Mesenchymal stem cell (in vitro differentiated cells and primary cell): ENCODE measurements at regions not wholly inside any gene's neighbourhood (a gene's known extent, or its start where the extent isn't known, plus 50 kb on each side); places are given as distances from the start of the nearest gene placed in this dataset.
"Not testable (repeated sequence)": the region's sequence is repeated elsewhere in the genome, so short reads cannot be mapped to it uniquely, and the experiment has no call there.

ENCODE experiments used
- DNase-seq: peaks from one replicate; pipeline ENCODE4 v3.0.0-alpha.2; 2013
- H2AFZ ChIP-seq: one replicate; pipeline ENCODE4 v1.6.1; 2013; ENCODE audit warnings: low read depth, mild to moderate bottlenecking, control low read depth, inconsistent platforms, low read length, moderate library complexity
- H2AK5ac ChIP-seq: 2 replicates; pipeline ENCODE4 v1.6.1; 2013; ENCODE audit warnings: low read length, moderate library complexity, mild to moderate bottlenecking, inconsistent platforms; ENCODE audit not compliant: severe bottlenecking
- H2BK120ac ChIP-seq: one replicate; pipeline ENCODE4 v1.6.1; 2013; ENCODE audit warnings: low read depth, mild to moderate bottlenecking, inconsistent platforms, low read length, moderate library complexity
- H2BK12ac ChIP-seq, 2 experiments: one replicate each; pipeline ENCODE4 v1.6.1; 2013; ENCODE audit warnings: inconsistent platforms in 2 of 2, low read length in 2 of 2, mild to moderate bottlenecking in 2 of 2, moderate library complexity in 2 of 2, control low read depth in 1 of 2
- H2BK15ac ChIP-seq: one replicate; pipeline ENCODE4 v1.6.1; 2013; ENCODE audit warnings: mild to moderate bottlenecking, low read depth, inconsistent platforms; ENCODE audit not compliant: poor library complexity, severe bottlenecking
- H2BK5ac ChIP-seq: 2 replicates; pipeline ENCODE4 v1.6.1; 2013; ENCODE audit warnings: low read depth, mild to moderate bottlenecking, low read length, control low read depth, inconsistent platforms; ENCODE audit not compliant: poor library complexity, severe bottlenecking
- H3K14ac ChIP-seq, 2 experiments: one replicate each; pipeline ENCODE4 v1.6.1; 2013; ENCODE audit warnings: inconsistent platforms in 2 of 2, low read length in 2 of 2, control low read depth in 1 of 2, mild to moderate bottlenecking in 1 of 2, moderate library complexity in 1 of 2
- H3K18ac ChIP-seq, 2 experiments: one replicate each; pipeline ENCODE4 v1.6.1; 2013; ENCODE audit warnings: inconsistent platforms in 2 of 2, low read length in 2 of 2, control low read depth in 1 of 2, low read depth in 1 of 2, mild to moderate bottlenecking in 1 of 2
- H3K23ac ChIP-seq, 2 experiments: one replicate each; pipeline ENCODE4 v1.6.1; 2013; ENCODE audit warnings: inconsistent platforms in 2 of 2, low read length in 2 of 2, mild to moderate bottlenecking in 2 of 2, moderate library complexity in 2 of 2, control low read depth in 1 of 2
- H3K27ac ChIP-seq: 2 replicates; pipeline ENCODE4 v1.5.1; 2013; ENCODE audit warnings: mild to moderate bottlenecking, moderate library complexity, low read length, control low read depth, inconsistent platforms; ENCODE audit not compliant: poor library complexity, severe bottlenecking
- H3K27me3 ChIP-seq, 2 experiments: 2 replicates each; pipeline versions ENCODE4 v1.6.1 to v1.7.0; 2013; ENCODE audit warnings: low read length in 2 of 2, mild to moderate bottlenecking in 2 of 2, moderate library complexity in 2 of 2, control low read depth in 1 of 2, inconsistent platforms in 1 of 2; ENCODE audit not compliant: control insufficient read depth in 1 of 2, insufficient read depth in 1 of 2
- H3K36me3 ChIP-seq, 2 experiments: 2 replicates each; pipeline versions ENCODE4 v1.6.1 to v1.7.0; 2013; ENCODE audit warnings: low read length in 2 of 2, control low read depth in 1 of 2, inconsistent platforms in 1 of 2, low read depth in 1 of 2, mild to moderate bottlenecking in 1 of 2; ENCODE audit not compliant: insufficient read depth in 2 of 2, control insufficient read depth in 1 of 2
- H3K4ac ChIP-seq, 2 experiments: one replicate each; pipeline ENCODE4 v1.6.1; 2013; ENCODE audit warnings: inconsistent platforms in 2 of 2, low read length in 2 of 2, mild to moderate bottlenecking in 2 of 2, moderate library complexity in 2 of 2, control low read depth in 1 of 2, low read depth in 1 of 2
- H3K4me1 ChIP-seq: 2 replicates; pipeline ENCODE4 v1.6.1; 2013; ENCODE audit warnings: low read depth, low read length, control low read depth; ENCODE audit not compliant: control insufficient read depth, insufficient read depth
- H3K4me2 ChIP-seq: 2 replicates; pipeline ENCODE4 v1.6.1; 2013; ENCODE audit warnings: low read length, mild to moderate bottlenecking, inconsistent platforms; ENCODE audit not compliant: poor library complexity, severe bottlenecking
- H3K4me3 ChIP-seq, 2 experiments: 2 replicates each; pipeline versions ENCODE4 v1.5.1 to v1.7.0; 2013; ENCODE audit warnings: low read length in 2 of 2, mild to moderate bottlenecking in 2 of 2, control low read depth in 1 of 2, low read depth in 1 of 2; ENCODE audit not compliant: insufficient read depth in 1 of 2
- H3K79me1 ChIP-seq: replicated peaks from 2 replicates; pipeline ENCODE4 v1.6.1; 2013; ENCODE audit warnings: mild to moderate bottlenecking, control low read depth, low read length, inconsistent platforms; ENCODE audit not compliant: poor library complexity, severe bottlenecking
- H3K9ac ChIP-seq: 2 replicates; pipeline ENCODE4 v1.7.0; 2013; ENCODE audit warnings: mild to moderate bottlenecking, low read length, moderate library complexity
- H3K9me3 ChIP-seq: 2 replicates; pipeline ENCODE4 v1.7.0; 2013; ENCODE audit warnings: mild to moderate bottlenecking, low read length; ENCODE audit not compliant: control insufficient read depth
- H4K8ac ChIP-seq: one replicate; pipeline ENCODE4 v1.6.1; 2013; ENCODE audit warnings: inconsistent platforms, mild to moderate bottlenecking, low read length, moderate library complexity
- H4K91ac ChIP-seq: one replicate; pipeline ENCODE4 v1.6.1; 2013; ENCODE audit warnings: mild to moderate bottlenecking, low read length, inconsistent platforms
- WGBS: methylation state at CpG from one replicate; pipeline ENCODE4 v1.1.7; 2013; ENCODE audit warnings: mixed read lengths; 5-methylcytosine and 5-hydroxymethylcytosine counted together

DNA sequence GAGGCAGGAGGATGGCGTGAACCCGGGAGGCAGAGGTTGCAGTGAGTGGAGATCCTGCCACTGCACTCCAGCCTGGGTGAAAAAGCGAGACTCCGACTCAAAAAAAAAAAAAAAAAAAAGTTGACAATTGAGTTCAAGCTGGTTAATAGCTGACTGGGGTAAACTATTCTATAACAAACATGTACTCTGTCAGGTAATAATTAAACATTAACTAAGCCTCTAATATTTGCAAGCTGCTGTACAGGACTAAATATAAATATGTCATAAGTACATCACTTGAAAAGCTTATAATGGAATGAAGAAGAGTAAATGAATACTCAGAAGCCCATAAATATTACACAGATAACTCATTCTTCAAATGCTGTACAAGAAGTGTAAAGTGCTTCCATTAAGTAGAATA is 190.4 kb upstream of the CRIM1 start:
- Histone ChIP-seq H3K4me1 (no peaks in the 10 kb centered on the region), H2BK5ac (no peak overlapping the region), H2BK15ac (no peak overlapping the region), H4K8ac (no peak overlapping the region), H3K4ac (no peak overlapping the region), H3K14ac (no peak overlapping the region), H3K18ac (no peak overlapping the region), H3K27ac (no peak overlapping the region), H3K4me2 (no peak overlapping the region), H3K79me1 (no peaks in the 10 kb centered on the region), H2AFZ (no peak overlapping the region), H2BK120ac (no peak overlapping the region), H3K23ac (no peak overlapping the region), H3K4me3 (no peak overlapping the region), H4K91ac (no peak overlapping the region), H2AK5ac (no peak overlapping the region), H3K27me3 (no peaks in the 10 kb centered on the region), H3K9me3 (no peaks in the 10 kb centered on the region), H3K36me3 (no peaks in the 10 kb centered on the region), H2BK12ac (no peak overlapping the region), H3K9ac (no peak overlapping the region)
- no peak for DNase-seq
- WGBS = 97% methylated on average over 2 of the region's 4 CpGs

- H2BK120ac ChIP-seq = no peak overlapping the region
- H3K27me3 ChIP-seq = no peaks in the 10 kb centered on the region
- H3K36me3 ChIP-seq = no peaks in the 10 kb centered on the region
- no peak overlapping the region for H2BK15ac ChIP-seq
- no peaks in the 10 kb centered on the region for H3K79me1 ChIP-seq
- WGBS = 100% methylated on average over 2 of the region's 3 CpGs
- H3K4me2 ChIP-seq = no peak overlapping the region
- H4K8ac ChIP-seq = no peak overlapping the region
- H3K9me3 ChIP-seq = no peaks in the 10 kb centered on the region
- H2BK5ac ChIP-seq = no peak overlapping the region
- no peak for DNase-seq
- no peaks in the 10 kb centered on the region for H3K4me1 ChIP-seq
- no peak overlapping the region for H3K23ac ChIP-seq
- H3K4me3 ChIP-seq = no peak overlapping the region
- H3K18ac ChIP-seq = no peak overlapping the region
- H3K4ac ChIP-seq = no peak overlapping the region
- H3K27ac ChIP-seq = no peak overlapping the region
- H3K14ac ChIP-seq = no peak overlapping the region
- no peak overlapping the region for H4K91ac ChIP-seq
- H3K9ac ChIP-seq = no peak overlapping the region
- H2AFZ ChIP-seq = no peak overlapping the region
- H2AK5ac ChIP-seq = no peak overlapping the region
- no peak overlapping the region for H2BK12ac ChIP-seq
Observed at GRCh38 chr2:36163520-36164254, 191.9 kb upstream of the CRIM1 start.

DNA sequence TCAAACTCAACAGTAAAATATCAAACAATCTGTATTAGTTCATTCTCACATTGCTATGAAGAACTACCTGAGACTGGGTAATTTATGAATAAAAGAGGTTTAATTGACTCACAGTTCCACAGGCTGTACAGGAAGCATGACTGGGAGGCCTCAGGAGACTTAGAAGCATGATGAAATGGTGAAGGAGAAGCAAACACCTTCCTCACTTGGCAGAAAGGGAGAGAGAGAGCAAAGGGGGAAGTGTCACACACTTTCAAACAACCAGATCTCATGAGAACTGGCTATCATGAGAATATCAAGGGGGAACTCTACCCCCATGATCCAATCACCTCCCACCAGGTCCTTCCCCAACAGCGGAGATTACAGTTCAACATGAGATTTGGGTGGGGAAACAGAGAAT is 198.5 kb upstream of the CRIM1 start:
- not testable (repeated sequence) for H2BK5ac ChIP-seq, H3K27me3 ChIP-seq, H4K8ac ChIP-seq, H3K23ac ChIP-seq, H3K9ac ChIP-seq, H3K27ac ChIP-seq, H2BK15ac ChIP-seq, H3K4me3 ChIP-seq, H3K4me2 ChIP-seq, H4K91ac ChIP-seq, H2BK12ac ChIP-seq, H3K9me3 ChIP-seq, H3K79me1 ChIP-seq, H3K14ac ChIP-seq, H2AK5ac ChIP-seq, H3K4me1 ChIP-seq, H2BK120ac ChIP-seq, H3K36me3 ChIP-seq, H3K18ac ChIP-seq, DNase-seq, H2AFZ ChIP-seq, H3K4ac ChIP-seq
- WGBS = no CpG with 5 or more reads among the region's 1 CpG

DNA sequence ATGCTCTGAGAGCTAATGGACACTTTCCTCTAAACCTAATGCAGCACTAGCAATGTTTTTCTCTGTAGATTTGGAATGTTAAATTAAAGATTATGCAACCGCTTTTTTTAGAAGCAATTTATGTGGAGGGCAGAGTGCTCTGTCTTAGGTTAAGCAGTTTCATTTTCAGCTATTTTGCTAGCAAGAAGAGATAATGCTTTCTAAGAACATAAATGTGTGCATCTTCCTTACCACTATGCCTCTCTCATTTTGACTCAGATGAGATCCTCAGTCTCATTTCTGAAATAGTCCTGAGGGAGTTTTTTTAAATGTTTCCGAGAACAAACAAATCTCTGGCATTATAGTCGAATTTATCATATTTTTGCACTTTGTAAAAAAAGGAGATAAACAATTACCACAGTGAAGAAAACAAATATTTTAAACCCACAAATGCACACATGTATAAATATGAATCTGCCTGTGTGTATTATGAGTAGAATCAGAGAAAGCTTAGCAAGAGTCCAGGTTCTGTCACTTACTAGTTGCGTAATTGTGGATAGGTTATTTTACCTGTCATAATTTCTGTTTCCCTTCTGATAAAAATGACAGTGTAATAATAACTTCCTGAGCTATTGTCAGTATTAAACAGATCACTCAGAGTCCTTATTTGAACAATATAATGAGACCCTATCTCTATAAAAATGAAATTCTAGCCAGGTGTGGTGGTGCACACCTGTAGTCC is 207.7 kb upstream of the CRIM1 start:
- no peak overlapping the region for H3K27ac ChIP-seq
- H3K23ac ChIP-seq = no peak overlapping the region
- H4K8ac ChIP-seq = no peak overlapping the region
- H2BK120ac ChIP-seq = no peak overlapping the region
- no peak for DNase-seq
- no peak overlapping the region for H4K91ac ChIP-seq
- H3K4me3 ChIP-seq = no peak overlapping the region
- H3K9me3 ChIP-seq = no peaks in the 10 kb centered on the region
- H2AFZ ChIP-seq = no peak overlapping the region
- no peak overlapping the region for H2AK5ac ChIP-seq
- H3K4me1 ChIP-seq = no peaks in the 10 kb centered on the region
- H2BK12ac ChIP-seq = no peak overlapping the region
- H3K27me3 ChIP-seq = no peaks in the 10 kb centered on the region
- no peak overlapping the region for H3K9ac ChIP-seq
- no peaks in the 10 kb centered on the region for H3K36me3 ChIP-seq
- no peak overlapping the region for H3K4ac ChIP-seq
- H2BK15ac ChIP-seq = no peak overlapping the region
- WGBS = no CpG with 5 or more reads among the region's 4 CpGs
- no peaks in the 10 kb centered on the region for H3K79me1 ChIP-seq
- H3K4me2 ChIP-seq = no peak overlapping the region
- no peak overlapping the region for H3K18ac ChIP-seq
- no peak overlapping the region for H2BK5ac ChIP-seq
- H3K14ac ChIP-seq = no peak overlapping the region
